MCF 10A (cell line): ENCODE measurements at regions not wholly inside any gene's neighbourhood (a gene's known extent, or its start where the extent isn't known, plus 50 kb on each side); places are given as distances from the start of the nearest gene placed in this dataset.

Source experiments
- BruUV-seq: library from RNA; stranded (reverse); fragments of 400-500 nt; replicated peaks from 2 replicates; lab custom pipeline; 2021; lab: Mats Ljungman, UMichigan
- CTCF ChIA-PET: fragments of 300-600 bp; sonication (Branson Sonifier 250); formaldehyde crosslinking; extraction: SDS; loops from one replicate; lab custom pipeline; 2021; ENCODE audit warnings: antibody characterized with exemption, inconsistent platforms; lab: Yijun Ruan, JAX
- POLR2A ChIA-PET: fragments of 300-600, 350-650 bp; sonication (Branson Sonifier 250); formaldehyde crosslinking; extraction: SDS; loops from one replicate; lab custom pipeline; 2020; ENCODE audit warnings: antibody characterized with exemption, inconsistent platforms; lab: Yijun Ruan, JAX
- DNase-seq: peaks from one replicate; pipeline ENCODE4 v3.0.0-alpha.2; 2018; ENCODE audit not compliant: unreplicated experiment
- H3K27ac Mint-ChIP-seq: one replicate; pipeline ENCODE4 v1.8.0; 2022; ENCODE audit warnings: mild to moderate bottlenecking, low read depth, mixed read lengths; ENCODE audit not compliant: unreplicated experiment
- H3K27me3 Mint-ChIP-seq: one replicate; pipeline ENCODE4 v1.8.0; 2022; ENCODE audit warnings: mixed read lengths; ENCODE audit not compliant: insufficient read depth, unreplicated experiment
- H3K36me3 Mint-ChIP-seq: one replicate; pipeline ENCODE4 v1.8.0; 2022; ENCODE audit warnings: mild to moderate bottlenecking, moderate library complexity, mixed read lengths; ENCODE audit not compliant: insufficient read depth, unreplicated experiment
- H3K4me1 Mint-ChIP-seq: one replicate; pipeline ENCODE4 v1.8.0; 2022; ENCODE audit warnings: mixed read lengths; ENCODE audit not compliant: insufficient read depth, unreplicated experiment
- H3K4me3 Mint-ChIP-seq: one replicate; pipeline ENCODE4 v1.8.0; 2022; ENCODE audit warnings: mild to moderate bottlenecking, moderate library complexity, mixed read lengths; ENCODE audit not compliant: unreplicated experiment
- H3K9me3 Mint-ChIP-seq: one replicate; pipeline ENCODE4 v1.8.0; 2022; ENCODE audit warnings: mixed read lengths; ENCODE audit not compliant: unreplicated experiment
- intact Hi-C: fragments of 100-400 bp; cut with micrococcal nuclease; formaldehyde crosslinking; loops from 2 replicates; pipeline ENCODE4 v1.14.1; 2022
- TF ChIP-seq, protein P1 (sequence below): fragments of 200-600 bp; IDR thresholded peaks from one replicate; pipeline ENCODE4 v1.8.0; 2022; ENCODE audit warnings: antibody characterized with exemption, mild to moderate bottlenecking; ENCODE audit not compliant: unreplicated experiment

DNA sequence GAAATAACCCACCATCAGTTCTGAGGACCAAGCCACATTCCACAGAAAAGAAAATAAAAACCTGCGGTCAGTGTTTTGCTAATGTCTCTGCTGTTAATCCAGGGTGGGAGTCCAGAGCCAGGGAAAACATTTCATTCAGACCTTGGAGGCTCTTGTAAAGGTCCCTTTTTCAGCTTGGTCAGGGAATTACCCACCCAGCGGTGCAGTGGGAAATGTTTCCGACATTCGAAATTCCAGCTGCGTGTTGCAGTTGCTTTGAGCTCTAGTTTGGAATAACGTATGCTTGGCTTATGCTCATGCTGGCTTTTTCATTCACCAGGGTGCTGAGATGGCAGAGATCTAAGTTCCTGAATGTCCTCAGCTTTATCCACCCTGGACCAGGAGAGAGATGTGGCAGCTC lies 219.1 kb downstream of the TRIB2 start:
- no peaks in the 10 kb centered on the region for H3K27me3 Mint-ChIP-seq
- ChIA-PET CTCF (interaction anchor here (0.5 to 1.4 kb wide), 5 partner anchors 27 to 1106 kb away, joined by 3 to 4 read pairs (median 3); no protein-coding TSS in a partner anchor), POLR2A (no interaction called here)
- TF ChIP-seq, protein P1, sequence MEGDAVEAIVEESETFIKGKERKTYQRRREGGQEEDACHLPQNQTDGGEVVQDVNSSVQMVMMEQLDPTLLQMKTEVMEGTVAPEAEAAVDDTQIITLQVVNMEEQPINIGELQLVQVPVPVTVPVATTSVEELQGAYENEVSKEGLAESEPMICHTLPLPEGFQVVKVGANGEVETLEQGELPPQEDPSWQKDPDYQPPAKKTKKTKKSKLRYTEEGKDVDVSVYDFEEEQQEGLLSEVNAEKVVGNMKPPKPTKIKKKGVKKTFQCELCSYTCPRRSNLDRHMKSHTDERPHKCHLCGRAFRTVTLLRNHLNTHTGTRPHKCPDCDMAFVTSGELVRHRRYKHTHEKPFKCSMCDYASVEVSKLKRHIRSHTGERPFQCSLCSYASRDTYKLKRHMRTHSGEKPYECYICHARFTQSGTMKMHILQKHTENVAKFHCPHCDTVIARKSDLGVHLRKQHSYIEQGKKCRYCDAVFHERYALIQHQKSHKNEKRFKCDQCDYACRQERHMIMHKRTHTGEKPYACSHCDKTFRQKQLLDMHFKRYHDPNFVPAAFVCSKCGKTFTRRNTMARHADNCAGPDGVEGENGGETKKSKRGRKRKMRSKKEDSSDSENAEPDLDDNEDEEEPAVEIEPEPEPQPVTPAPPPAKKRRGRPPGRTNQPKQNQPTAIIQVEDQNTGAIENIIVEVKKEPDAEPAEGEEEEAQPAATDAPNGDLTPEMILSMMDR: no peak
- H3K9me3 Mint-ChIP-seq: no peaks in the 10 kb centered on the region
- no peak for DNase-seq
- intact Hi-C loops: no loop called here
- H3K36me3 Mint-ChIP-seq: no peaks in the 10 kb centered on the region
- BruUV-seq: no TSS peak
- peaks cover 5% of the 10 kb centered on the region for H3K4me1 Mint-ChIP-seq
- H3K27ac Mint-ChIP-seq: no peak overlapping the region
- no peak overlapping the region for H3K4me3 Mint-ChIP-seq

DNA sequence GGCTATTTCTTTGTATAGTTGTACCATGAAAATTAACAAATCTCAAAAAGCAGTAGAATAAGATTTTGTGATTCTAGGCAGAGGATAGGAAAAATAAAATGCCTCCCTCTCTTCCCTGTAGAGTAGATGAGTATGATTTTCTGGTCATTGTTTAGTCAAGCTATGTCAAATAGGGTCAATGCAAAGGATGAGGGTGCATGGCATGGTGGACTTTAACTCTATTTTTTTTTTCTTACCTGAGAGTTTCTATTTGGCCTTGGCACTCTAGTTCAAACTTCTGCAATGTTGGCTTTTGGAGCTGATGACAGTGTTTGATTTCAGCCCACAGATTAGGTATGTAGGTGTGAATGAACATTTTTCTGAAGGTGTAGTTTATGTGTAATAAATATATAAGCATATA lies 224.5 kb downstream of the TRIB2 start:
- CTCF ChIA-PET: interaction anchor here (1.0 to 2.5 kb wide), 2 partner anchors 10 to 66 kb away, joined by 3 to 16 read pairs; no protein-coding TSS in a partner anchor
- H3K36me3 Mint-ChIP-seq: no peaks in the 10 kb centered on the region
- TF ChIP-seq, protein P1: no peak
- POLR2A ChIA-PET: no interaction called here
- no peak for DNase-seq
- no TSS peak for BruUV-seq
- no peaks in the 10 kb centered on the region for H3K9me3 Mint-ChIP-seq
- intact Hi-C loops: no loop called here
- no peaks in the 10 kb centered on the region for H3K27me3 Mint-ChIP-seq
- no peak overlapping the region for H3K4me3 Mint-ChIP-seq
- no peaks in the 10 kb centered on the region for H3K4me1 Mint-ChIP-seq
- H3K27ac Mint-ChIP-seq: no peak overlapping the region

DNA sequence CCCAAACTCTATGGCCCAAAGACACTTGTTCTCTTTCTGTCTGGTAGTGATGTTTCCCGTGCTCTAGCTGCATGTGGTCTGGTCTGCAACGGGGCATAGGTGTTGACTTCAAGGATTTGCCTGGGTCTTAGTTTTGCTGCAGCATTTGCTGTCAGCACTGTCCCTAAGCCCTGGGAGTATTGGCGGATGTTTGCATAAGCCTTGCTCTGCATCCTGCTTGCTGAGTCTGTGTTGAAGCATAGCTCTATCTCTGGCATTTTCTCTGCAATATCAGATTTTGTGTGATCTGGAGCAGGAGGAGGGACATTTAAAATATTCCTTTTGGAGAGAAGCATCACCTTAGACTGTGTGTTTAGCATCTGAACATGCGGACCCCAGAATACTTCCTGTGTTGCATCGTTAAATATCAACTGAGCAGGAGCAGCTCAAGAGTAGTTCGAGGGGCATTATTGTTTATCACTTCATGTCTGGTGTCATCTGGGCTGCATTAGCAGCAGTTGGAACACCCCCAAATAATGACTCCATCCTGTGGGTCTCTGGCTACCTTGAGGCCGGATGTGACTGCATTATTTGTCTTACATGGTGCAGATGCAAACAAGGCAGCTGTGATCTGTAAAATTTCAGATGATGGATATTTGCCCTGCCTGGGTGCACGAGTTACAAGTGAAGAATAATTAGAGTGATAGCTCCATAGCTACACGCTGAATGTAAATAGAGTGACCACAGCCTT lies 231.7 kb downstream of the TRIB2 start:
- Mint-ChIP-seq H3K4me3 (no peak overlapping the region), H3K4me1 (peaks cover 6% of the 10 kb centered on the region), H3K9me3 (no peaks in the 10 kb centered on the region), H3K36me3 (no peaks in the 10 kb centered on the region), H3K27ac (no peak overlapping the region), H3K27me3 (no peaks in the 10 kb centered on the region)
- ChIA-PET CTCF (interaction anchor here (0.9 to 3.5 kb wide), 4 partner anchors 17 to 1119 kb away, joined by 4 to 23 read pairs (median 9); no protein-coding TSS in a partner anchor), POLR2A (no interaction called here)
- intact Hi-C loops: no loop called here
- BruUV-seq: no TSS peak
- TF ChIP-seq, protein P1: no peak
- DNase-seq: no peak

DNA sequence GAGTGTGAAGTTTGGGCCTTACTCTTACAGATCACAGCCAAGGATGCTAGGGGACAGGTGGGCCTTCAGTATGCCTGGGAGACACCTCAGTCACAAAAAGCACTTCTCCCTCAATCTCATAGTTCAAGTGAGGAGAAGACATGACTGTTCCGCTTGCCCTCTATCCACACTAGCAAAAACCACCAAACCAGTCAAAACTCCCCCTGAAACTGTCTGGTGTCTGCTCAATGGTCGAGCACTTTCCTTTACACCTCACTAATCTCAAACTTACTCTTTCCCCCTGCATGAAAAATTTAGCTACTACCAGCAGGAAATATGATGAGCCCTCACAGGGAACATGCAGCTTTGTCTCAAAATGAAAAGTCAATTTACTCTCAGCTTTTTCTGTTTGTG lies 232.2 kb downstream of the TRIB2 start:
- Mint-ChIP-seq H3K4me3 (no peak overlapping the region), H3K9me3 (no peaks in the 10 kb centered on the region), H3K4me1 (peaks cover 6% of the 10 kb centered on the region), H3K36me3 (no peaks in the 10 kb centered on the region), H3K27me3 (no peaks in the 10 kb centered on the region), H3K27ac (no peak overlapping the region)
- intact Hi-C loops: no loop called here
- no peak for DNase-seq
- ChIA-PET POLR2A (interaction anchor here (0.6 kb wide), 1 partner anchor 496 kb away, joined by 3 read pairs; no protein-coding TSS in a partner anchor), CTCF (interaction anchor here (1.0 to 3.5 kb wide), 3 partner anchors 18 to 1119 kb away, joined by 4 to 23 read pairs (median 14); no protein-coding TSS in a partner anchor)
- no TSS peak for BruUV-seq
- TF ChIP-seq, protein P1: no peak
